CD14-positive monocyte (primary cell): ENCODE measurements at regions not wholly inside any gene's neighbourhood (a gene's known extent, or its start where the extent isn't known, plus 50 kb on each side); places are given as distances from the start of the nearest gene placed in this dataset.

ENCODE experiments used
- DNase-seq, 3 donors: peaks; one replicate each; pipeline ENCODE4 v3.0.0-alpha.2; 2011 to 2022
- H2AFZ ChIP-seq: 2 replicates; pipeline ENCODE4 v1.6.0; 2012; ENCODE audit warnings: mild to moderate bottlenecking, low read depth, low read length, inconsistent platforms; ENCODE audit not compliant: insufficient read depth, poor library complexity, severe bottlenecking
- H3K27ac ChIP-seq, 2 donors: 1 replicate in 1 of 2; 2 replicates in 1 of 2; pipeline ENCODE4 v1.5.1; 2012 to 2013; ENCODE audit warnings: low read length in 2 of 2, control low read depth in 1 of 2, inconsistent platforms in 1 of 2, low read depth in 1 of 2, mild to moderate bottlenecking in 1 of 2
- H3K27me3 ChIP-seq, 2 donors: one replicate each; pipeline versions ENCODE4 v1.6.0 to v1.6.1; 2011 to 2013; ENCODE audit warnings: low read length in 2 of 2; ENCODE audit not compliant: control insufficient read depth in 2 of 2, insufficient read depth in 2 of 2
- H3K36me3 ChIP-seq, 2 donors: replicated peaks in 1 of 2; 1 replicate in 1 of 2; 2 replicates in 1 of 2; pipeline versions ENCODE4 v1.5.1 to v1.6.1; 2012 to 2013; ENCODE audit warnings: low read length in 2 of 2, control low read depth in 1 of 2, inconsistent platforms in 1 of 2, mild to moderate bottlenecking in 1 of 2; ENCODE audit not compliant: insufficient read depth in 2 of 2, control insufficient read depth in 1 of 2
- H3K4me1 ChIP-seq, 2 donors: 1 replicate in 1 of 2; 2 replicates in 1 of 2; pipeline versions ENCODE4 v1.5.1 to v1.6.1; 2012 to 2013; ENCODE audit warnings: low read length in 2 of 2, control low read depth in 1 of 2, inconsistent platforms in 1 of 2, mild to moderate bottlenecking in 1 of 2, moderate library complexity in 1 of 2; ENCODE audit not compliant: insufficient read depth in 2 of 2, control insufficient read depth in 1 of 2
- H3K4me2 ChIP-seq: replicated peaks from 2 replicates; pipeline ENCODE3; 2012; ENCODE audit warnings: low read length, moderate library complexity, mild to moderate bottlenecking; ENCODE audit not compliant: poor library complexity, severe bottlenecking; ENCODE audit errors: extremely low read depth
- H3K4me3 ChIP-seq, 3 experiments: fragments of 200-600 bp in 1 of 3; sonication (generic) in 1 of 3; replicated peaks in 1 of 3; 1 replicate in 2 of 3; 2 replicates in 1 of 3; pipeline ENCODE4 v1.5.1; 2011 to 2013; ENCODE audit warnings: low read length in 3 of 3, mild to moderate bottlenecking in 3 of 3, control low read depth in 2 of 3, low read depth in 2 of 3, inconsistent platforms in 1 of 3, moderate library complexity in 1 of 3
- H3K79me2 ChIP-seq: 2 replicates; pipeline ENCODE4 v1.6.0; 2012; ENCODE audit warnings: mild to moderate bottlenecking, control low read depth, inconsistent platforms, low read length, moderate library complexity; ENCODE audit not compliant: insufficient read depth
- H3K9ac ChIP-seq: 2 replicates; pipeline ENCODE4 v1.6.0; 2017; ENCODE audit warnings: low read length, mild to moderate bottlenecking; ENCODE audit not compliant: insufficient read depth, poor library complexity, severe bottlenecking
- H3K9me3 ChIP-seq, 2 donors: replicated peaks in 1 of 2; 1 replicate in 1 of 2; 2 replicates in 1 of 2; pipeline versions ENCODE4 v1.5.1 to v1.6.1; 2012 to 2013; ENCODE audit warnings: low read length in 2 of 2, control low read depth in 1 of 2; ENCODE audit not compliant: control insufficient read depth in 1 of 2, insufficient read depth in 1 of 2
- H4K20me1 ChIP-seq: 2 replicates; pipeline ENCODE4 v1.6.0; 2012; ENCODE audit warnings: mild to moderate bottlenecking, low read length, control low read depth, moderate library complexity; ENCODE audit not compliant: insufficient read depth
- H3K27ac Mint-ChIP-seq, 7 donors: one replicate each; pipeline ENCODE4 v1.8.0; 2020; ENCODE audit warnings: mild to moderate bottlenecking in 7 of 7, mixed read lengths in 7 of 7, moderate library complexity in 6 of 7, inconsistent platforms in 2 of 7
- H3K27me3 Mint-ChIP-seq, 3 donors: one replicate each; pipeline ENCODE4 v1.8.0; 2021 to 2022; ENCODE audit warnings: low read depth in 3 of 3, mild to moderate bottlenecking in 3 of 3, mixed read lengths in 3 of 3, moderate library complexity in 3 of 3, inconsistent platforms in 1 of 3
- H3K36me3 Mint-ChIP-seq, 2 donors: one replicate each; pipeline ENCODE4 v1.8.0; 2020; ENCODE audit warnings: mixed read lengths in 2 of 2, inconsistent platforms in 1 of 2, mild to moderate bottlenecking in 1 of 2
- H3K4me1 Mint-ChIP-seq: one replicate; pipeline ENCODE4 v1.8.0; 2020; ENCODE audit warnings: mild to moderate bottlenecking, mixed read lengths
- H3K4me3 Mint-ChIP-seq, 2 donors: one replicate each; pipeline ENCODE4 v1.8.0; 2020; ENCODE audit warnings: mild to moderate bottlenecking in 2 of 2, mixed read lengths in 2 of 2, moderate library complexity in 1 of 2
- H3K9me3 Mint-ChIP-seq, 7 donors: one replicate each; pipeline ENCODE4 v1.8.0; 2020 to 2022; ENCODE audit warnings: mixed read lengths in 7 of 7, mild to moderate bottlenecking in 6 of 7, moderate library complexity in 6 of 7, inconsistent platforms in 2 of 7
- CTCF ChIP-seq: fragments of 200-600 bp; IDR thresholded peaks from one replicate; pipeline ENCODE4 v1.8.0; 2022; ENCODE audit warnings: antibody characterized with exemption, mild to moderate bottlenecking
- whole genome bisulfite sequencing: methylation state at CpG from one replicate; pipeline ENCODE4 v1.1.5; 2013; ENCODE audit warnings: missing lambda C conversion rate; ENCODE audit not compliant: insufficient coverage; 5-methylcytosine and 5-hydroxymethylcytosine counted together
- intact Hi-C, 2 donors: fragments of 100-400 bp; cut with micrococcal nuclease; formaldehyde crosslinking; loops; one replicate each; pipeline versions ENCODE4 v1.15.0 to v1.15.1; 2023

- no peak overlapping the region for H3K4me3 ChIP-seq
- no peak for DNase-seq
- Mint-ChIP-seq H3K36me3 (no peaks in the 10 kb centered on the region), H3K4me3 (no peak overlapping the region), H3K27me3 (peaks cover 0 to 1% (median 0%) of the 10 kb centered on the region in 3 donors), H3K9me3 (peaks cover 3 to 23% (median 9%) of the 10 kb centered on the region in 7 donors), H3K27ac (no peak overlapping the region), H3K4me1 (no peaks in the 10 kb centered on the region)
- no peak overlapping the region for H3K27ac ChIP-seq
- peaks cover 8 to 10% of the 10 kb centered on the region in 2 donors for H3K9me3 ChIP-seq
- no peaks in the 10 kb centered on the region for H3K79me2 ChIP-seq
- intact Hi-C loops = no loop called here
- H3K9ac ChIP-seq = no peak overlapping the region
- no peak overlapping the region for H3K4me2 ChIP-seq
- 92% methylated on average over 2 of the region's 5 CpGs for WGBS
- H3K36me3 ChIP-seq = no peaks in the 10 kb centered on the region
- H3K27me3 ChIP-seq = no peaks in the 10 kb centered on the region
- no peak for TF ChIP-seq CTCF
- H2AFZ ChIP-seq = no peak overlapping the region
- no peaks in the 10 kb centered on the region for H3K4me1 ChIP-seq
- H4K20me1 ChIP-seq = no peaks in the 10 kb centered on the region
These were observed 306.1 kb downstream of the ABCC12 start for GRCh38 chr16:47849736-47850135.

GRCh38 chr16:47848421-47849109 is 307.2 kb downstream of the ABCC12 start:
- intact Hi-C loops = no loop called here
- 59% methylated on average over 3 of the region's 5 CpGs for WGBS
- Histone ChIP-seq H3K27me3 (no peaks in the 10 kb centered on the region), H3K27ac (no peak overlapping the region), H3K4me1 (no peaks in the 10 kb centered on the region), H4K20me1 (no peaks in the 10 kb centered on the region), H3K4me3 (no peak overlapping the region), H3K9me3 (no peaks in the 10 kb centered on the region), H3K9ac (no peak overlapping the region), H3K79me2 (no peaks in the 10 kb centered on the region), H3K36me3 (no peaks in the 10 kb centered on the region), H2AFZ (no peak overlapping the region), H3K4me2 (no peak overlapping the region)
- TF ChIP-seq CTCF = no peak
- peaks cover 0 to 11% (median 3%) of the 10 kb centered on the region in 7 donors for H3K9me3 Mint-ChIP-seq
- H3K27me3 Mint-ChIP-seq = peaks cover 0 to 1% (median 0%) of the 10 kb centered on the region in 3 donors
- no peaks in the 10 kb centered on the region for H3K36me3 Mint-ChIP-seq
- H3K4me1 Mint-ChIP-seq = no peaks in the 10 kb centered on the region
- DNase-seq = no peak
- H3K27ac Mint-ChIP-seq = no peak overlapping the region
- H3K4me3 Mint-ChIP-seq = no peak overlapping the region
